Thyroid gland (tissue), 4 donors: ENCODE measurements at regions not wholly inside any gene's neighbourhood (a gene's known extent, or its start where the extent isn't known, plus 50 kb on each side); places are given as distances from the start of the nearest gene placed in this dataset.

Source experiments
- CTCF ChIP-seq, 6 experiments: fragments of 200-600 bp in 3 of 6; fragments of 450-650 bp in 3 of 6; sonication (generic) in 3 of 6; IDR thresholded peaks; one replicate each; pipeline ENCODE4 v1.5.1; 2016 to 2019; ENCODE audit warnings: antibody characterized with exemption in 6 of 6, mild to moderate bottlenecking in 2 of 6, inconsistent platforms in 1 of 6, moderate library complexity in 1 of 6
- POLR2A ChIP-seq, 2 donors: fragments of 450-650 bp; IDR thresholded peaks; one replicate each; pipeline ENCODE4 v1.6.1; 2017; ENCODE audit warnings: antibody characterized with exemption in 2 of 2, mild to moderate bottlenecking in 2 of 2, moderate library complexity in 1 of 2

- TF ChIP-seq CTCF (IDR thresholded peaks at IDR 0.05) (no peak), POLR2A (IDR thresholded peaks at IDR 0.05) (no peak)
Observed at GRCh38 chr2:21924640-21925285, 801.0 kb downstream of the TDRD15 start.
